HEK293T (cell line): ENCODE measurements at regions not wholly inside any gene's neighbourhood (a gene's known extent, or its start where the extent isn't known, plus 50 kb on each side); places are given as distances from the start of the nearest gene placed in this dataset.

Experiments
- ARNT ChIP-seq: fragments of 450-650 bp; IDR thresholded peaks from 2 replicates; pipeline ENCODE4 v1.6.1; 2017; ENCODE audit warnings: mild to moderate bottlenecking
- BHLHE40 ChIP-seq: fragments of 450-650 bp; IDR thresholded peaks from 2 replicates; pipeline ENCODE4 v1.6.1; 2016; ENCODE audit warnings: mild to moderate bottlenecking, moderate library complexity, borderline replicate concordance
- ELF4 ChIP-seq: fragments of 450-650 bp; IDR thresholded peaks from 2 replicates; pipeline ENCODE4 v1.6.1; 2017; ENCODE audit warnings: antibody characterized with exemption
- FOXA1 ChIP-seq: fragments of 450-650 bp; IDR thresholded peaks from 2 replicates; pipeline ENCODE4 v1.6.1; 2016; ENCODE audit warnings: mild to moderate bottlenecking
- FOXK2 ChIP-seq: fragments of 450-650 bp; IDR thresholded peaks from 2 replicates; pipeline ENCODE4 v1.6.1; 2016; ENCODE audit warnings: mild to moderate bottlenecking
- FOXM1 ChIP-seq: fragments of 450-650 bp; IDR thresholded peaks from 2 replicates; pipeline ENCODE4 v1.6.1; 2017; ENCODE audit warnings: mild to moderate bottlenecking, borderline replicate concordance
- L3MBTL2 ChIP-seq: fragments of 450-650 bp; conservative IDR thresholded peaks from 2 replicates; pipeline ENCODE4 v1.6.1; 2016; ENCODE audit warnings: mild to moderate bottlenecking
- LEF1 ChIP-seq: fragments of 450-650 bp; IDR thresholded peaks from 2 replicates; pipeline ENCODE4 v1.6.1; 2017; ENCODE audit warnings: mild to moderate bottlenecking, borderline replicate concordance
- NFRKB ChIP-seq: fragments of 450-650 bp; IDR thresholded peaks from 2 replicates; pipeline ENCODE4 v1.6.1; 2016; ENCODE audit warnings: mild to moderate bottlenecking, moderate library complexity
- PKNOX1 ChIP-seq: fragments of 450-650 bp; IDR thresholded peaks from 2 replicates; pipeline ENCODE4 v1.6.1; 2016
- SP1 ChIP-seq: fragments of 450-650 bp; IDR thresholded peaks from 2 replicates; pipeline ENCODE4 v1.6.1; 2017
- SUZ12 ChIP-seq: fragments of 450-650 bp; IDR thresholded peaks from 2 replicates; pipeline ENCODE4 v1.6.1; 2016; ENCODE audit warnings: mild to moderate bottlenecking
- TARDBP ChIP-seq: fragments of 450-650 bp; IDR thresholded peaks from 2 replicates; pipeline ENCODE4 v1.6.1; 2016
- ZNF384 ChIP-seq: fragments of 450-650 bp; IDR thresholded peaks from 2 replicates; pipeline ENCODE4 v1.6.1; 2016

DNA sequence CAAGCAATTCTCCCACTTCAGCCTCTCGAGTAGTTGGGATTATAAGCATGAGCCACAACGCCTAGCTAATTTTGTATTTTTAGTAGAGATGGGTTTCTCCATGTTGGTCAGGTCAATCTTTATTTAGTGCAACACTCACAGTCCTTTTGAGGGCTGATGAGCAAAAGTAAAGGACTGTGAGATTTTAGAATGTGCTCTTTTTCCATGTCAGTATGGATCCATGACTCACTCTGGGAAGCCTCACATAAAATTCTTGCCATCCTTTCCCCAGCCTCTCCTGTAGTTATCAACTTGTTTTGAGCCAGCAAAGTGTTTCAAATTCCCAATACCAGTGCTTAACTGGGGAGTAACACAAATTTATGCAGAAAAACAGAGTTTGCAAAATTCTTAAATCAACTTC, 135.8 kb upstream of the CXCL12 start:
- TF ChIP-seq ARNT, result no peak
- no peak for TF ChIP-seq TARDBP
- no peak for TF ChIP-seq FOXM1
- no peak for TF ChIP-seq PKNOX1
- no peak for TF ChIP-seq FOXK2
- no peak for TF ChIP-seq SUZ12
- TF ChIP-seq ZNF384, result no peak
- TF ChIP-seq BHLHE40, result no peak
- TF ChIP-seq L3MBTL2, result no peak
- TF ChIP-seq SP1, result no peak
- TF ChIP-seq FOXA1, result no peak
- TF ChIP-seq LEF1, result no peak
- TF ChIP-seq ELF4, result no peak
- no peak for TF ChIP-seq NFRKB
